ENCODE measurements at regions not wholly inside any gene's neighbourhood (a gene's known extent, or its start where the extent isn't known, plus 50 kb on each side); places are given as distances from the start of the nearest gene placed in this dataset.

GRCh38 chr6:140018588-140018987, 644.1 kb upstream of the CITED2 start (continued):
- TF ChIP-seq, protein P1, sequence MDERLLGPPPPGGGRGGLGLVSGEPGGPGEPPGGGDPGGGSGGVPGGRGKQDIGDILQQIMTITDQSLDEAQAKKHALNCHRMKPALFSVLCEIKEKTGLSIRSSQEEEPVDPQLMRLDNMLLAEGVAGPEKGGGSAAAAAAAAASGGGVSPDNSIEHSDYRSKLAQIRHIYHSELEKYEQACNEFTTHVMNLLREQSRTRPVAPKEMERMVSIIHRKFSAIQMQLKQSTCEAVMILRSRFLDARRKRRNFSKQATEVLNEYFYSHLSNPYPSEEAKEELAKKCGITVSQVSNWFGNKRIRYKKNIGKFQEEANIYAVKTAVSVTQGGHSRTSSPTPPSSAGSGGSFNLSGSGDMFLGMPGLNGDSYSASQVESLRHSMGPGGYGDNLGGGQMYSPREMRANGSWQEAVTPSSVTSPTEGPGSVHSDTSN (CRISPR knock-in tag; IDR thresholded peaks at IDR 0.05; ENCODE audit: low read depth): no peak
- TF ChIP-seq, protein P1 (tag; conservative IDR thresholded peaks at IDR 0.05; ENCODE audit: low read depth): peak; percentile 74
- TF ChIP-seq ZNF778 (CRISPR knock-in tag; IDR thresholded peaks at IDR 0.05): no peak
- no peak for TF ChIP-seq ZNF263 (CRISPR knock-in tag; IDR thresholded peaks at IDR 0.05; ENCODE audit: borderline replicate concordance)
- no peak for TF ChIP-seq HMG20A (CRISPR knock-in tag; conservative IDR thresholded peaks at IDR 0.05)
- TF ChIP-seq DIDO1 (tag; IDR thresholded peaks at IDR 0.05; ENCODE audit: low read depth): no peak
- no peak for TF ChIP-seq TFAM (CRISPR knock-in tag; conservative IDR thresholded peaks at IDR 0.05)
- TF ChIP-seq MEF2D (tag; conservative IDR thresholded peaks at IDR 0.05; ENCODE audit: low read depth): no peak
- TF ChIP-seq, protein P2, sequence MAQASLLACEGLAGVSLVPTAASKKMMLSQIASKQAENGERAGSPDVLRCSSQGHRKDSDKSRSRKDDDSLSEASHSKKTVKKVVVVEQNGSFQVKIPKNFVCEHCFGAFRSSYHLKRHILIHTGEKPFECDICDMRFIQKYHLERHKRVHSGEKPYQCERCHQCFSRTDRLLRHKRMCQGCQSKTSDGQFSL (CRISPR knock-in tag; IDR thresholded peaks at IDR 0.05): no peak
- TF ChIP-seq, protein P2 (tag; IDR thresholded peaks at IDR 0.05): no peak
- no peak for TF ChIP-seq KHSRP (IDR thresholded peaks at IDR 0.05)
- TF ChIP-seq NFIX (CRISPR knock-in tag; IDR thresholded peaks at IDR 0.05; ENCODE audit: low read depth): no peak
- TF ChIP-seq MTA2 (IDR thresholded peaks at IDR 0.05; ENCODE audit: low read depth): peak; percentile 47; the same call in 1 of the 2 replicates
- TF ChIP-seq ZNF239 (CRISPR knock-in tag; IDR thresholded peaks at IDR 0.05): no peak
- no peak for TF ChIP-seq ZNF586 (CRISPR knock-in tag; conservative IDR thresholded peaks at IDR 0.05)
- peak; percentile 52 for TF ChIP-seq DPF2 (IDR thresholded peaks at IDR 0.05)
- no peak for TF ChIP-seq CBX3 (IDR thresholded peaks at IDR 0.05; ENCODE audit: borderline replicate concordance in 1 of 2, low read length in 2 of 2)
- TF ChIP-seq ZNF133 (CRISPR knock-in tag; IDR thresholded peaks at IDR 0.05): no peak
- no peak for TF ChIP-seq HDAC3 (IDR thresholded peaks at IDR 0.05; ENCODE audit: borderline replicate concordance, partially characterized antibody)
- TF ChIP-seq HOMEZ (CRISPR knock-in tag; IDR thresholded peaks at IDR 0.05): no peak
- TF ChIP-seq, protein P3, sequence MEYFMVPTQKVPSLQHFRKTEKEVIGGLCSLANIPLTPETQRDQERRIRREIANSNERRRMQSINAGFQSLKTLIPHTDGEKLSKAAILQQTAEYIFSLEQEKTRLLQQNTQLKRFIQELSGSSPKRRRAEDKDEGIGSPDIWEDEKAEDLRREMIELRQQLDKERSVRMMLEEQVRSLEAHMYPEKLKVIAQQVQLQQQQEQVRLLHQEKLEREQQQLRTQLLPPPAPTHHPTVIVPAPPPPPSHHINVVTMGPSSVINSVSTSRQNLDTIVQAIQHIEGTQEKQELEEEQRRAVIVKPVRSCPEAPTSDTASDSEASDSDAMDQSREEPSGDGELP (CRISPR knock-in tag; IDR thresholded peaks at IDR 0.05; ENCODE audit: borderline replicate concordance): no peak
- no peak for TF ChIP-seq TBL1XR1 (IDR thresholded peaks at IDR 0.05; ENCODE audit: low read length in 2 of 2)
- TF ChIP-seq BMI1 (IDR thresholded peaks at IDR 0.05; ENCODE audit: low read length): no peak
- no peak for TF ChIP-seq ZNF785 (CRISPR knock-in tag; IDR thresholded peaks at IDR 0.05)
- no peak for TF ChIP-seq OTX1 (CRISPR knock-in tag; IDR thresholded peaks at IDR 0.05)

All from K562 (cell line).